ENCODE measurements at regions not wholly inside any gene's neighbourhood (a gene's known extent, or its start where the extent isn't known, plus 50 kb on each side); places are given as distances from the start of the nearest gene placed in this dataset.

GRCh38 chr6:134593887-134594286 is 276.0 kb upstream of the SGK1 start:
- Histone ChIP-seq H3K36me3 (no peaks in the 10 kb centered on the region), H3K27ac (no peak overlapping the region), H3K27me3 (replicated peaks; ENCODE audit: insufficient read depth) (no peaks in the 10 kb centered on the region), H3K9me3 (no peaks in the 10 kb centered on the region), H3K4me3 (no peak overlapping the region), H3K4me1 (replicated peaks) (no peaks in the 10 kb centered on the region)
- intact Hi-C loops (cut with DNase I): no loop called here
- 71% methylated on average over 7 of the region's 7 CpGs for WGBS
- TF ChIP-seq POLR2AphosphoS5 (IDR thresholded peaks at IDR 0.05) (no peak), POLR2A (IDR thresholded peaks at IDR 0.05) (no peak), CTCF (IDR thresholded peaks at IDR 0.05) (no peak)
- no peak for DNase-seq (ENCODE audit: low spot score)

- no peak for DNase-seq (ENCODE audit: low spot score)
- no peak overlapping the region for H3K4me3 ChIP-seq
- TF ChIP-seq POLR2AphosphoS5 (IDR thresholded peaks at IDR 0.05): no peak
- no peak for TF ChIP-seq POLR2A (IDR thresholded peaks at IDR 0.05)
- TF ChIP-seq CTCF (IDR thresholded peaks at IDR 0.05): no peak
- no peaks in the 10 kb centered on the region for H3K9me3 ChIP-seq
- H3K27me3 ChIP-seq (replicated peaks; ENCODE audit: insufficient read depth): no peaks in the 10 kb centered on the region
- intact Hi-C loops (cut with DNase I): no loop called here
- H3K36me3 ChIP-seq: no peaks in the 10 kb centered on the region
- 48% methylated on average over 3 of the region's 3 CpGs for WGBS
- no peak overlapping the region for H3K27ac ChIP-seq
- H3K4me1 ChIP-seq (replicated peaks): no peaks in the 10 kb centered on the region
Measured at GRCh38 chr6:134593442-134593841, 275.5 kb upstream of the SGK1 start.

GRCh38 chr6:134593024-134593423 is 275.1 kb upstream of the SGK1 start:
- WGBS: 14% methylated on average over 1 of the region's 1 CpG
- no peaks in the 10 kb centered on the region for H3K36me3 ChIP-seq
- intact Hi-C loops (cut with DNase I): no loop called here
- DNase-seq (ENCODE audit: low spot score): no peak
- H3K4me1 ChIP-seq (replicated peaks): no peaks in the 10 kb centered on the region
- H3K27me3 ChIP-seq (replicated peaks; ENCODE audit: insufficient read depth): no peaks in the 10 kb centered on the region
- H3K27ac ChIP-seq: no peak overlapping the region
- H3K4me3 ChIP-seq: no peak overlapping the region
- H3K9me3 ChIP-seq: no peaks in the 10 kb centered on the region
- TF ChIP-seq POLR2A (IDR thresholded peaks at IDR 0.05): no peak
- TF ChIP-seq CTCF (IDR thresholded peaks at IDR 0.05): no peak
- TF ChIP-seq POLR2AphosphoS5 (IDR thresholded peaks at IDR 0.05): no peak

- WGBS: 68% methylated on average over 7 of the region's 7 CpGs
- no peak for DNase-seq (ENCODE audit: low spot score)
- Histone ChIP-seq H3K27ac (no peak overlapping the region), H3K9me3 (no peaks in the 10 kb centered on the region), H3K4me1 (replicated peaks) (no peaks in the 10 kb centered on the region), H3K27me3 (replicated peaks; ENCODE audit: insufficient read depth) (no peaks in the 10 kb centered on the region), H3K4me3 (no peak overlapping the region), H3K36me3 (no peaks in the 10 kb centered on the region)
- intact Hi-C loops (cut with DNase I): no loop called here
- TF ChIP-seq POLR2AphosphoS5 (IDR thresholded peaks at IDR 0.05) (no peak), POLR2A (IDR thresholded peaks at IDR 0.05) (no peak), CTCF (IDR thresholded peaks at IDR 0.05) (no peak)
Measured at GRCh38 chr6:134590449-134590848, 272.5 kb upstream of the SGK1 start.

- intact Hi-C loops (cut with DNase I): no loop called here
- no peak for TF ChIP-seq POLR2AphosphoS5 (IDR thresholded peaks at IDR 0.05)
- TF ChIP-seq POLR2A (IDR thresholded peaks at IDR 0.05): no peak
- no peak for TF ChIP-seq CTCF (IDR thresholded peaks at IDR 0.05)
- WGBS: 96% methylated on average over 5 of the region's 5 CpGs
- Histone ChIP-seq H3K36me3 (no peaks in the 10 kb centered on the region), H3K4me1 (replicated peaks) (no peaks in the 10 kb centered on the region), H3K4me3 (no peak overlapping the region), H3K9me3 (no peaks in the 10 kb centered on the region), H3K27me3 (replicated peaks; ENCODE audit: insufficient read depth) (no peaks in the 10 kb centered on the region), H3K27ac (no peak overlapping the region)
- DNase-seq (ENCODE audit: low spot score): no peak
Measured at GRCh38 chr6:134590004-134590403, 272.1 kb upstream of the SGK1 start.

All from prostate gland (tissue), 2 donors.